ENCODE measurements at regions not wholly inside any gene's neighbourhood (a gene's known extent, or its start where the extent isn't known, plus 50 kb on each side); places are given as distances from the start of the nearest gene placed in this dataset.

DNA sequence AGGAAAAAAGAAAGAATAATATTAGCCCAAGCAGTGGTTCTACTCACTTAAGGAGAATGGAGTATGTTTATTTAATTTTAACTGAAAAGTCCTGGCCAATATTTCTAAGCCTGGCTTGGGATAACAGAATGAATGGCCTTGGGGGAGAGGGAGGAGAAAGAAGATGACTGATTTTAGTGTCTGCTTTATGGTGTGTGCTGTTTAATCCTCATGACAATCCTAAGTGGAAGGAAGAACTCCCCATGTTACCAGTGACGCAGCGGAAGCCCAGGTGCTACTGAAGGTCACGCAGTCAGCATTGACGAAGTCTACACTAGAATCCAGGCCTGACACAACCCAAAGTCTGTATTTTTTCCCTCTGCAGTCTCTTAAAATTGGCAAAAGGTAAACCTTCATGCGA, 50.5 kb downstream of the PALM2AKAP2 start:
- DNase-seq (ENCODE audit: low spot score), result no peak

DNA sequence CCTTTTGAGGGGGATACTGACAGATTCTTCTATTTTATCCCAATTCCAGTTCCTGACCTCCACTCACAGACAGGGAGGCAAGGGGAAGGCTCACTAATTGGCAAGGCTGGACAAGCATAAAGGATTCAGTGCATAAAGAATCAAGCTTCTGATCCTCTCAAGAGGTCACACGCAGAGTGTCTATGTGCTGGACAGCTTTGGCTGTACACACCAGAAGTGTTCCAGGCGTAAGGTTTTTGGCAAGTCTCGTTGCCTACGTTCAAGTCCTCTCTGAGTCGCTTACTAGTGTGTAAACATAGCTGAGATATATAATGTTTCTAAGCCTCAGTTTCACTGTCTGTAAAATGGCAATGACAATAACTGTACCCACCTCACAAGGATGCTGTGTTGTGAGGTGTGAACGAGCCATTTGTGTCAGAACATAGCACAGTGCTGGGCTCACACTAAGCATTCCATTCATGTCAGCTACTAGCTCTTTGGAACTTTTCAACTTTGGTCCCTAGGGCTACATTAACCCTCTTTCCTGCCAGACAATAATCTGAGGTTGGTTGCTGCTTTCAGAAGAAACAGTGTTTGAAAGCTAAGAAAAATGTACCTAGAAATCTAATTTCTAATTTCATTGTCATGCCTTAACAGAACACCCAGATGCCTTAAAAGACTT, 52.1 kb downstream of the PALM2AKAP2 start:
- DNase-seq (ENCODE audit: low spot score), result no peak

DNA sequence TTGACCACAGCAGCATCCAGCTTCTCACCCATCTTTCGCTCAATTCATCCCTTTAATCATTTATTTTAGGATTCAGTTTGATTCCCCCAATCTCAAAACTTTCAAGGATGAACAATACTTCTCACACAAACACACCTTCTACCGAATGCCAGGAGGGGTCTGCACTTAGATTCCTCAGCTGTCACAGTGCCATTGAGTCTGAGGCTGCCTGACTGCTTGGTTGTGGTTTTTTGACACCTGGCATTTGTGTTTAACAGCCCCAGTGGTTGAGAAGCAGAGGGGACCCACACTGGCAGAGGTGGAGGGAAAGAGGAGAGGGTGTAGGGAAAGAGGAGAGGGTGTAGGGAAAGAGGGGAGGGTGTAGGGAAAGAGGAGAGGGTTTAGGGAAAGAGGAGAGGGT, 54.9 kb downstream of the PALM2AKAP2 start:
- no peak for DNase-seq (ENCODE audit: low spot score)

DNA sequence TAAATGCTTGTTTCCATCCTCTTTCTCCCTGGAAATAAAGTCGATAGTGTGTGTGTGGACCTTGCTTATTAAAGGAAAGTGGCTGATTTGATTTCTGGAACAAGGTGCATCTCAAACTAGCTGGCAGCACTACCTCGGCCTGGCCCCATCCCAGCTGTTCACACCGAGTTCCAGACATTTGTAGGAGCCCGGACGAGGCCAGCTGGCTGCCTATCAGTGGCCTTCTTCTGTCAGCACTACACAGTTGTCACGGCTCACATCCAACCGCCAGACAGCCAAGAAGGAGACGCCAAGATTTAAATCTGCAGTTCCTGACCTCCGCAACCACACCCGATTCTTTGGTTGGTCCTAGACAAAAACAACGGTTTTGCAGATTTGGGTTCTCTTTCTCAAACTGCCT, 63.6 kb downstream of the PALM2AKAP2 start:
- peak; percentile 53 for DNase-seq (ENCODE audit: low spot score)

DNA sequence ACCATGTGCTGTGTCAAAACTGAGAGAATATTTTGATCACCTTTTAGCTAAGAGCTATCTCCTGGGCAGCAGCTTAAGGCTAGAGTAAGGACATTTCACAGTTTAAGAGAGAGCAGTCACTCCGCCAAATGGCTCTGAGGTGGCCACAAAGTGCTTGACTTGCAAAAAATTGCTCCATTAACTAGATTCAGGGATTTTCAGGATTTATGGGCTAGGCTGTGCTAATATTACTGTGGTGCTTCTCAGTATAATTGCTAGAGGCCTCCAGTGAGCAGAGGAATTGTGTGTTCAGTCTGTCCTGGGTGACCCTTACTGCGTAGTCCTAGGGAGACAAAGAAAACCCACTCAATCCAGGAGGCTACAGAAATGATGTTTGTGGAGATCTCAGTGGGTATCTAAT, 65.2 kb downstream of the PALM2AKAP2 start:
- no peak for DNase-seq (ENCODE audit: low spot score)

DNA sequence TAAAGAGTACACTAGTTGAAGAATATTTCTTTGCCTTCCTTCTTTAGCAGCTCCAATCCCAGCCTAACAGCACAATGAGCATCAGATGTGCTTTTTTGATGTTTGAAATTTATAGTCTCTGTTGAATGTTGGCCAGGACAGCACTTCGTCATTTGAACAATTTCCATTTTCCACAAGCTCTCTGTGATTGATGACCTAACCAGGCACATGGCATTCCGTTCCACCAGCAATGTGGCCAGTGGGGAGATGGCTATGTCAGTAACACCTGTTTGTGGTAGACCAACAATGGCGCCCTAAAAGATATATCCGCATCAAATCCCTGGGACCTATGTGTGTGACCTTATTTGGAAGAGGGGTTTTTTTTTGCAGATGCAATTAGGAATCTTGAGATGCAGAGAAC, 66.8 kb downstream of the PALM2AKAP2 start:
- no peak for DNase-seq (ENCODE audit: low spot score)

DNA sequence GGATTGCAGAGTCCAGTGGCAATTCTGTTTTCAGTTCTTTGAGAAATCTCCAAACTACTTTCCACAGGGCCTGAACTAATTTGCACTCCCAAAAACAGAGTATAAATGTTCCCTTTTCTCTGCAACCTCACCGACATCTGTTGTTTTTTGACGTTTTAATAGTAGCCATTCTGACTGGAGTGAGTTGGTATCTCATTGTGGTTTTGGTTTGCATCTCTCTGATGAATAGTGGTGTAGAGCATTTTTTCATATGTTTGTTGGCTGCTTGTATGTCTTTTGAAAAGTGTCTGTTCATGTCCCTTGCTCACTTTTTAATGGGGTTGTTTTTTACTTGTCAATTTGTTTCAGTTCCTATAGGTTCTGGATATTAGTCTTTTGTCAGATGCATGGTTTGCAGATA, 72.6 kb downstream of the PALM2AKAP2 start:
- no peak for DNase-seq (ENCODE audit: low spot score)

DNA sequence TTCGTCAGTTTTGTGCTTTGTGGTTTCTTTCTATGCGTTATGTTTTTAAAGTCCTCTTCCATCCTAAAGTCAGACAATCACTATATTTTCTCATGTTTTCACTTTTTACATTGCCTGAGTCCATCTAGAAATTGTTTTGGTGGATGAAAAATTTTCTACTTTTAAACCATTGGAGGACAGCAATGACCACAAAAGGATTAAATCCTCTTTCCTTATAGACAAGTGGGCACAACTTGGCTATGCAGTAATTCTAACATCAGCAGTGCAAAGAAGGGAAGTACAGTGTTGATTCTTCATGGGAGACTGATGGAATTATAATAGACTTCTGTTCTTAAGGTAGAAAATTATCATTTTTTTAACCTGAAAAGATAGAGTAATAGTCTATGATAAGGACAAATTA, 75.5 kb downstream of the PALM2AKAP2 start:
- DNase-seq (ENCODE audit: low spot score), result peak; percentile 50

DNA sequence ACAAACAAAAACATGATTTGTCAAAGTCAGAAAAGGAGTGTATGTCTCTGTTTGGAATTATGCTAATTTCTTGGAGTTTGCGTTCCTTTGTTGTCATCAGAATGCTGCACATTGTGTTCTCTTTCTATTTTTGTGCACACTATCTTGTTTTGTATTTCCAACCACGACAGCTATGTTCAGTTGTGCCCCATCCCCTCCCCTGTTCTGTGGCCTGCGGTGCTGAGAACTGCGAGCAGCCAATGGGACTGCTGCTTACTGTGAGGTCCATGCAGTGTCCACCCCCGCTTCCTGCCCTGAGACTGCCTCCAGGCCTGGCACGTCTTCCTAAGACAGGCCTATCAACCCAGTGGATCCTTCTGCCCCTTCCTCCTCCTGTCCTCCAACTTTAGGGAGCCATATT, 76.8 kb downstream of the PALM2AKAP2 start:
- peak; percentile 95 for DNase-seq (ENCODE audit: low spot score)

DNA sequence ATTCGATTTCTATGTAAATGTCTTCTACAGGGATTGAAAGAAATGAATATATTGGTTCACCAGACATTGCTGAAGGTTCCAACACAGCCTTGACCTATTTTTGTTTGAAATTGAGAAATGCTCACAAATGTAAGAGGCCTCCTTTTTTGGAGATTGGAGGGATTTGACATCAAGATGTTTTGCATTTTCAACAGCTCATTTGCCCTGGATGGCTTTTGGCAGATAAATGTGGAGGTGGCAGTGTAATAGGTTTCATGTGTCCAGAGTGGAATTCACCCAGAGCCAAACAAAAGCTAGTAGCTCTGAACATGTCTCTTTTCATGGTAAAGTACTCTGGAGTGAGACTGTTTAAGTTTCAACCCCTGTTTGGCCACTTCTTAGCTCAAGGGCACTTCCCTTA, 77.3 kb downstream of the PALM2AKAP2 start:
- DNase-seq (ENCODE audit: low spot score), result no peak

DNA sequence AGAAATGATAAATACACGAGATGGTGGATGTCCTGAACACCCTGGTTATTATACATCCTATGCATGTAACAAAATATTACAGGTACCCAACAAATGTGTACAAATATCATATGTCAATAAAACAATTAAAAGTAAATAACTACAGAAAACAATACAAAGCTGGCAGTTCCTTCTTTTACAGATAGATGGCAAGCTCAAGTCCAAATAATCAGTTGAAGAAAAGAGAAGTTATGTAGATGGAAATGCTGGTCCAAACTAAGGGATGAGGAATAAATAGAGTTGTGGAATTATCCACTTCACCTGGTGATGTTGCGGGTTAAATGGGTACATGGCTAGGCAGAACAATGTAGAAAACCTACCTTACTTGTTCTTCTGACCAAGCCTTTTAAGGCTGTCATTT, 79.4 kb downstream of the PALM2AKAP2 start:
- no peak for DNase-seq (ENCODE audit: low spot score)

DNA sequence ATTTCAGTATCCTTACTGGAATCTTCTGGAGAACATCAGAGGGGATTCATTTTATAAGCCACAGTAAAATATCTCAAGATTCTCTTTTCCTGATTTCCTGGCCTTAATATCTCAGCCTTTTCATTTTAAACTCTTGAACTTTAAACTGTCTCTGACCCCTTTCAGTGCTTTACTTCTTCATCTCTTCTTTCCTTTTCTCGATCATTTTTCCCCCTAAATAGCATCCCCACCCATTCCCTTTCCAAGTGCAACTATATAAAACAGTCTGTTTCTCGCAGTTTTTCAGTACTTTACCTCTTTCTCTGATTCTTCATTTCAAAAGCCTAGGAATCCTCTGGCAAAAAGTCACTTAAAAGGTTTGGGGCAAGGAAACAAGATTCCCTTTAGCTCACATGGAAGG, 80.5 kb downstream of the PALM2AKAP2 start:
- DNase-seq (ENCODE audit: low spot score), result no peak

DNA sequence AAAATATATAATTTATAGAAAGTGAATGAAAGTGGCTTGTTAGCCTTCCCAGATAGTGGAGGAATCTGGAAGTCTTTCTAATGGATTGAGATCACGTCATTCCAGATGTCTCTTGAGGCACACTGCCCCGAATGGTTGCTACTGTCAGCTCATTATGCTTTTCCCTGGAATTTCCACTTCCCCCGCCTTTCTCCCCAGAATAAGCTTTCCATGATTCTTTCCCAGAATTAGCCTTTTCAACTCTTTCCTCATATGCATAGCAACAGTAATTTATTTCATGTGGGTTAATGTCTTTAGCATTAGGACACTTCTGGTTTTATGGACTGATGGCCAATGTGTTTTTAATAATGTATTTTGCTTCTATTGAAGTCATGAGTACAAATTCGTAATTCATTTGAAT, 81.5 kb downstream of the PALM2AKAP2 start:
- peak; percentile 63 for DNase-seq (ENCODE audit: low spot score)

DNA sequence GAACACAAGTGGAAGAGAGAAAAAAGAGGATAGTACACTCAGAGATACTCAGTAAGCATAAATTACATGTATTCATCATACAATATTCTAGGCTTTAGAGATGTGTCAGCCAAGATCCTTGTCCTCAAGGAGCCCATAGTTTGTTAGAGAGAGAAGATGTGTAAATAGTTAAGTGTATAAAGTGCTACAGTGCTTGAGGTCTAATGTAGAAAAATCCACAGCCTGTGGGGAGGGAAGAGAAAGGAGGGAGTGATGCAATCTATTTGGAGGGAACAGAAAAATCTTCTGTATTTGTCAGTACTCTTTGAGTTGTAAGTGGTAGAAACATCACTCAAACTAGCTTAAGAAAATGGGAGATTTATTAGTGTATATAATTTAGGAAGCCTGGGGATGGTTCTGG, 81.9 kb downstream of the PALM2AKAP2 start:
- DNase-seq (ENCODE audit: low spot score), result no peak

DNA sequence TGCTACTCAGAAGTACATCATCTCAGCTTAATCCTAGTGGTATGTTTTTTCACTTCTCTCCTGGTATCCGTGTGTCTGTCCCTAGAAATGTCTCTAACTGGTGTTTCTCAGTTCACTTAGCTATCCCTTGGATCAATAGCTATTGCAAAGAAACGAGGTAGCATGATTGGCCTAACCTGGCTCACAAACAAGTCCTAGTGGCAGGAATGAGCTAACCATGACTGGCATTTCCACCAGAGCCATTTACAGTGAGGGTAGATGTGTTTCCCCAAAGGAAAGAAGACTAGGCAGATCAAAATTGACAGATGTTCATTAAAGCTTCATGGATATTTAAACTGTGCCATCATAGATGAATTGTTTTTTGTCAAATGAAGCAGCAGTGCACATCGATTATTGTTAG, 82.5 kb downstream of the PALM2AKAP2 start:
- no peak for DNase-seq (ENCODE audit: low spot score)

DNA sequence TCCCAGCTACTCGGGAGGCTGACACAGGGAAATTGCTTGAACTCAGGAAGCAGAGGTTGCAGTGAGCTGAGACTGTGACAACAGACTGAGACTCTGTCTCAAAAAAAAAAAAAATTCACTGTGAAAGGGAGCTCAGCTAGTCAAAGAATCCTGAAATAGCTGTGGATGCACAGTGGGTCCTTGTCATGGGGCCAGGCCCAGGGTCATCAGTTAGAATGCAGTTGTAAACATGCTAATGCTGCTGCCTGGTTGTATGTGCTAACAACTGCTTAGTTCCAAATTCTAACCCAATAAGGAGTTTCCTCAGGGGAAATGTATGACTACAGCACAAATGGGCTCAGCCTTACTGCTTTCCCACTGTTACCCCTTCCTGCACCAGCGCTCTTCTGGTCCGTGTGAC, 84.0 kb downstream of the PALM2AKAP2 start:
- no peak for DNase-seq (ENCODE audit: low spot score)

DNA sequence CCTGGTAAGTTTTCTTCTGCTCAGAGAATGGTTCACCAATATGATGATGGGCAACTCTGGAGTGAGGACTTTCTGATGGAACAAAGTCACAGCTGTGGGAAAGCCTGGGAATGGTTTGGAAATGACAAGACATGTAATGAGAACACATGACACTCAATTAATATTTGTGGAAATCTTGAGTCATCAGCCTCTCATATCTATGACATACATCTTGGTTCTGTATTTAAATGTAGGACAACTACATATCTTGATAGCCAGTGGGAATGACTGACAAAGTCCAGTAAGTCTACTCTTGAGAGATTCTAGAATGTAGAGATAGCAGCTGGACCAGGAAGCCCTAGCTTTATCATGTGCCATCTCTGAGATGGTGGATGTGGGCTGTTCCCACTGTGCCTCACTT, 85.5 kb downstream of the PALM2AKAP2 start:
- no peak for DNase-seq (ENCODE audit: low spot score)

DNA sequence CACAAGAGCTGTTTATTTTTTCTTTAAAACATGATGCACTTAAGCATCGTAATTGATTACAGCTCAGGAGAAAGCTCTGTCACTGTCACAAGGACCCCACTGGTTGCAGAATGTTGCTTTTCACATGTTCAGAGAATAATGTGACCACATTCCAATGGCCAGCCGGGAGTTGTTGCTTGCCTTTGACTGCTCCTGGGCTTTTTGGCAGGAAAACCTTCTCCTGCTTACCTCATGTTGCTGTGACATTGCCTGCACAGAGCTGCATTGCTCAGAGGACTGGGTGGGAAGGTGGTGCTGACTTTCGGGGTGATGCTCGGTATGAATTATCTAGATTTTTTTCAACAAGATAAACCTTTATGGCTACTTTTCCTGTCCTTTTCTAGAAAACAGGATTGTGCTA, 88.2 kb downstream of the PALM2AKAP2 start:
- DNase-seq (ENCODE audit: low spot score), result peak; percentile 71

DNA sequence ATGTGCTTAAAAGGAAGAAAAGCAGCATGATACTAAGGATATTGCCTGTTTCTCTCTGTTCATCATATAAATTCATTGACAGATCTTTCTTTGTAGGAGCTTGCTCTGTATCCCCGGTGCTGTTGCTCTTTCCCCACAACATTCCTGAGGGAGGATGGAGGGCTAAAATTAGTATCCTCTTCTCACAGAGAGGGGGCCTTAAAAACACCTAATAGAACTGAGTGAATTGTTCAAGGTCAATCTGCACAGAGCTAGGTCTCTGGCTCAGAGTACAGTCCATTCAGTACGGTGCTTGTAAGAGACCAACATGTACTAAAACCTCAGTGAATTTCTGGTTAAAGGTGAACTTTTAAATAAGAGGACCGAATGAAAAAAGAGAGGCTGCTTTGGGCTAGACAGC, 88.7 kb downstream of the PALM2AKAP2 start:
- no peak for DNase-seq (ENCODE audit: low spot score)

DNA sequence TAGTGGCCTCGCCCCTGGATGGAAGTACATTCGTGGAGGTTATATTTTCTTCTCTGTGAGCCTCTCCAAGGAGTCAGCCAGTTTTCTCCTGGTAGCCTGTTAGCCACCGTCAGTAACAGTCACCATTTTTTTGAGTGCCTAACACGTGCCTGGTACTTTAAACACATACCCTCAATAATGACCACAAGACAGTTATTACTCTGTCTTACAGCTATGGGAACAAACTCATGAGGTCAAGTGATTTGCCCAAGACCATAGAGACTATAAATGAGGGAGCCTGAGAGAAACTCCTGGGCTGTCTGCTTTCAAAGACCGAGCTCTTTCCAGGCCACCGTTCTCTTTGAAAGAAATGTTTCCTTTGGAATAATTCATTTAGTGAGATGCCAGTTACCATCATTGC, 90.4 kb downstream of the PALM2AKAP2 start:
- no peak for DNase-seq (ENCODE audit: low spot score)

DNA sequence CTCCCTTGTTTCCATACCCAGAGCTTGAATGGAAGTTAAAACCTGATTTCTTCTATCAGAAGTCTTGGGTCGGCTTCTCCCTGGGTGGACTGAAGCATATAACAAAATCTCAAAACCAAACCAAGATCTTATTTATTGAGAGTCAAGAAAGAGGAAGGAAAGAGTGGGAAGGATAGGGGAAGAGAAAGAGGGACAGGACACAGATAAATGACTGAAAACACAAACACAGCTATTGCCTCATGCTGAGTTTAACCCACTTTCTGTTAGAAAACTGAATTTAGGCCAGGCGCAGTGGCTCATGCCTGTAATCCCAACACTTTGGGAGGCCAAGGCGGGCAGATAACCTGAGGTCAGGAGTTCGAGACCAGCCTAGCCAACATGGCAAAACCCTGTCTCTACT, 92.9 kb downstream of the PALM2AKAP2 start:
- no peak for DNase-seq (ENCODE audit: low spot score)

DNA sequence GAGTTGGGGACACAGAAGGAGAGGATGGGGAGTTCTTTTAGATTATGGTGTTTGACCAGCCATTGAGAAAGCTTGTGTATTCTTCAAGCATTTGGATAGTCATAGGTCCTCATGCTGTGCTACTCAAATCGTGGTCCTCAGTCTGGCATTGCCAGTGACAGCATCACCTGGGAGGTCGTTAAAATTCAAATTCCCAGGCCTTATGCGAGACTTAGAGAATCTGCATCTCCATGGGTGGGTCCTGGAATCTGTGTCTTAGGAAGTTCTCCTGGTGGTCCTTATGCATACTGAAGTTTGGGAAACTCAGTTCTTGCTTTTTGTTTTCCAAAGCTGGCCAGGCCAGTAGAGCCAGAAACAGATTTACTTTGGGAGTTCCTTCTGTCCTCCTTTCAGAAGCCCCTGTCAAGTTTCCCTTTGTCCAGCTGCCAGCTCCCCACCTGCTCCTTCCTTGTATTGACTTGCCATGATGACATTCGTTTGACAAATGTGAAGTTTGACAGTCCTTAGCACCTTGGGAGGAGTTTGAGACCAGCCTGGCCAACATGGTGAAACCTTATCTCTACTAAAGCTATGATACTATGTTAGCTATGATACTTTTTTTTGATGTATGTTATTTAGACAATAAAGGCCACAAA, 95.6 kb downstream of the PALM2AKAP2 start:
- no peak for DNase-seq (ENCODE audit: low spot score)

DNA sequence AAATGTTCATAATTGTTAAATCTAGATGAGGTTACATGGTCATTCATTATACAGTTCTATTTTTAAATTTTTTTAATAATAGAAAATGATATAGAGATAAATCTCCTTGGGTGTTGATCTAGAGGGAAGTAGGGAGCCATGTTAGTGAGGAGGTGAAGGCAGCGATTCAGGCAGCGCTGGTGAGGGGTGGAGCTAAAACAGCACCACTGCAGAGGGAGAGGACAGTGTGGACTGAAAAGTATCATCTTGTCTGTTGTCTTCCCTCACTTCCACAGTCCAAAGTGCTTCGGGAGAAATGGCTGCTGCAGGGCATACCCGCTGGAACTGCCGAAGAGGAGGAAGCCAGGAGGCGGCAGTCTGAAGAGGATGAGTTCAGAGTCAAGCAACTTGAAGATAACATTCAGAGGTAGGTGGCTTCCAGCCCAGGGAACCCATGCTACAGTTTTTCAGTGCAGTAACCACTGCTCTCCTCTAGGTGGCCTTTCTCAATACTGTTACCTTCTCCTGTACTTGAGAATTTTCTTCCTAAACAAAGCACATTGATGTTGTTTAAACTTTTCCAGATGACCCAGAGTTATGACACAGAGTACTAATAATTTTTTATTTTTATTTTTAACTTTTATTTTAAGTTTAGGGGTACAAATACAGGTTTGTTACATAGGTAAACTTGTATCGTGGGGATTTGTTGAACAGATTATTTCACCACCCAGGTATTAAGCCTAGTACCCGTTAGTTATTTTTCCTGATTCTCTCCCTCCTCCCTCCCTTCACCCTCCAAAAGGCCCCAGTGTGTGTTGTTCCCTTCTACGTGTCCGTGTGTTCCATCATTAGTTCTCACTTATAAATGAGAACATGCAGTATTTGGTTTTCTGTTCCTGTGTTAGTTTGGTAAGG, 100.5 kb downstream of the PALM2AKAP2 start:
- DNase-seq (ENCODE audit: low spot score), result no peak
